HG03558 (cell line): ENCODE measurements at regions not wholly inside any gene's neighbourhood (a gene's known extent, or its start where the extent isn't known, plus 50 kb on each side); places are given as distances from the start of the nearest gene placed in this dataset.

Experiments
- ATAC-seq: cut with Tn5 transposase; IDR thresholded peaks from one replicate; pipeline ENCODE4 v1.9.1; 2021; ENCODE audit warnings: moderate number of reproducible peaks; ENCODE audit not compliant: unreplicated experiment; ENCODE audit errors: extremely low read depth

DNA sequence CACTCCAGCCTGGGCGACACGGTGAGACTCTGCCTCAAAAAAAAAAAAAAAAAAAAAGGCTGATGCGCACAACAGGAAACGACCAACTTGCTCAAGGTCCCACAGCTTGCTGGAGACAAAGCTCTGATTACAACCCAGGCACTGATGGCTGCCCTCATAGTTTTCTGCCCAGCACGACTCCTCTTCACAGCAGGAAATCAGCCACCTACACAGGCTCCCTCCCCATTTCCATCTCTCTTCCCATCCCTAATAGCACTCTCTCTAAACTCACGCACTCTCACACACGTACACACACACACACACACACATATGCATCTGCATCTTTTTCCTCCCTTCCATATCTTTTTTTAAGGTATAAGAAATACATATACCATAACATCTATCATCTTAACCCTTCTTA, 153.5 kb upstream of the SOD1 start:
- ATAC-seq: no peak

DNA sequence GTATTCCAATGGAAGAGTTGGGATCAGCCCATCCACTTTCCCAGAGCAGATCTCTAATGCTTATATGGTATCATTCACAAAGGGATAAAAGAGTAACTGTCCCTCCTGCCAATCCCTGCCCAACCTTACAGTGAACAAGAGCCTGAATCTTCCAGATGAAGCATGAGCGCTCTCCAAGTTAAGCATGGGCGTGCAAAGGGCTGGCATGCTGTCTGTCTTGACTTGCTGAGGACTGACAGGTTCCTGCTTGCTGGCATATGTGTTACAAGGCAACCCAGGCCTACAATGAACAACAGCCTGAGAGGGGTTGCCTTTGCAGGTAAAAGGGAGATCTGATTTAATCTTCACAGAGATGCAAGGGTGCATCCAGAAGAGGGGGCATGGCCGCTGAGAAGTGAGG, 155.6 kb upstream of the SOD1 start:
- ATAC-seq: no peak

DNA sequence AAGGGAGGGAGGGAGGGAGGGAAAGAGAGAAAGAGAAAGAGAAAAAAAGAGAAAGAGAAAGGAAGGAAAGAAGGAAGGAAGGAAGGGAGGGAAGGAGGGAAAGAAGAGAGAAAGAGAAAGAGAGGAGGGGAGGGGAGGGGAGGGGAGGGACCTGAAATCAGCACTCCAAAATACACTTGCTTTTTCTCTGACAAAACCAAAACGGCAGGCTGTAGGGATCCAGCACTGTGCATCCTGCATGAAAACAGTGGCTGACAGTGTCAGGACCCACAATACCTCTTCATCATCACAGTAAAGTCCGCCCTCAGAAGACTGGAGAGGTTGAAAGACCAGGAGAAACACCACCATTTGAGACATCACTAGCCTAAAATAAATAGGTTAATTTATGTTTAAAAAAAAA, 156.0 kb upstream of the SOD1 start:
- no peak for ATAC-seq

DNA sequence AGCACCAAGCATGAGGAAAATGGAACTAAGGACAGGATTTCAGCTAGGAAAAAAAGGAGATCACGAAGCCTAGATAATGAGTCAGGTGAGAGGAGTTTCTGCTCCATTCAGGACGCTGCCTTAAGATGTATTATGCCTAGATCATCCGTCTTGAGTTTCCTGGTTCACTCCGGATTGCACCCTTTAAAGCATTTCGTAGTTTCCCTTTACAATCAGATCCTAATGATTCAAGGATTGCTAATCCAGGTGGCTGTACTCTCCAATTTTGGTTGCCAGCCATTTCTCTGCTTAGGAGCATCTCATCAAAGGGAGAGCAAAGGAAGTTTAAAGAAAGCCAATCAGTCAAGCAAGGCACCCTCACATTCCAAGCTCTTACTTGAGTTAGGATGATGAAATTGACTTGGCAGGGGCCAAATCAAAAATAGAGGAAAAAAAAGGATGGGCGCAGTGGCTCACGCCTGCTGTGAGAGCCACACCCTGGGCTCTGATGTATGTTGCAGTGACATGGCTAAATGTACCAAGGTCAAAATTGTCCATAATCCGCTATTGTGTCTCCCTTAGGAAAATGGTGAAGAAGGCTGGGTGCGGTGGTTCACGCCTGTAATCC, 156.9 kb upstream of the SOD1 start:
- ATAC-seq: no peak

DNA sequence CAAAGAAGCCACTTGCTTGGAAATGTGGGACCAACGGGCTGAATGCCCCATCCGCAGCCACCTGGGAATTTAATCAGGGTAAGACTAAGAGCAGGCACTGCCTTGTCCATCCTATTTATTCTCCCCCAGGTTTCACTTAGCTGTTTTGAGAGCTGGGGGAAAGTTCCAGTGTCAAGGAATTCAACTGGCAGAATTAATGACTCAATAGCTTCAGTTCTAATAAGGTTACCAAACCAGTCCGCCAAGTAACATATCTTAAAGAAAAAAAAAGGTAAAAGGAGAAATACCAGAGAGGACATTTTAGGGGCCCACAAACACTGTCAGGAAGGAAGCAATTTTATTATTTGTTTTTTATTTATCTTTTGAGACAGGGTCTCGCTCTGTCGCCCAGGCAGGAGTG, 157.6 kb upstream of the SOD1 start:
- ATAC-seq: no peak

DNA sequence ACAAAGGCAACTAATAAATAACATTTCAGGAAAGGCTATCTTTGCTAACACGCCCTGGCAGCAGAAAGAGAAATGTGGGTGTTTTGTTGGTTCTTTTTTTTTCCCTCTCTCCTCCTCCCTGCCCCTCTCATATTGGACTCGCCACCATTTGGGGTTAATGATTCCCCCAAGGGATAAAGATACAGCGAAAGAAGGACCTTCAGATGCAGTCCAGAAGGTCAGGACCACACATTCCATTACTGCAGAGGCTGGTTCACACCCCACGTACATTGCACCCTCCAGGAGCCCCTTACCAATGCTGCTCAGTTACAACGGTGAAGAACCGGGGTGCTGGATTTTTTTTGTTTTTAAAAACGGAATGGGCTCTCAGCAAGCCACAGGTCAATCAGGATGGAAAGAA, 156.9 kb upstream of the TIAM1 start:
- no peak for ATAC-seq

DNA sequence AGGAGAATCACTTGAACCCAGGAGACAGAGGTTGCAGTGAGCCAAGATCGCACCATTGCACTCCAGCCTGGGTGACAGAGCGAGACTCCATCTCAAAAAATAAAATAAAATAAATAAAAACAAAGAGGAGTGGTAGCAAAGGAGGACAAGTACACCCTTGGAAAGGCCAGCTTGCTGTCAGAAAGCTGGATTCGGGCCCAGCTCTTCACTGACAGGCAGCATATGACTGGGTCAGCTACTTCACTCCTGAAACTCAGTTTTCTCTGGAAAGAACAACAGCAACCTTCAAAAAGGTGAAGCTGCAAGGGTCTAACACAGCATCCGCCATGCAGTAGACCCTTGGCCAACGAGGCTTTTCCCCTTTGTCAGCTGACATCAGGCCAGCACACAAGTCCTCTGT, 156.0 kb upstream of the TIAM1 start:
- no peak for ATAC-seq

DNA sequence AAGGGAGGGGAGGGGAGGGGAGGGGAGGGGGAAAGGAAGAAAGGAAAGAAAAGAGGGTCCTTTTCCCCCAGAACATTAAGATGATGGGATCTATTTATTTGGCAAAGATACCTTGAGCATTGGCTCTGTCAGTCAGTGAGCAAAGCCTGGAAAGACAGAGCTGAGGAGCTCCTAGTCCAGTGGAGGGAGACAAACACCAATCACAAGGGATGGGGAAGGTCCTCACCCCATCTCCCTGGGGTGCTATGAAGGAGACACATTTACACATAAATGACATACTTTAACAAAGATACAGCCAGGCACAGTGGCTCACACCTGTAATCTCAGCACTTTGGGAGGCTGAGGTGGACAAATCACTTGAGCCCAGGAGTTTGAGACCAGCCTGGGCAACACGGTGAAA, 154.9 kb upstream of the TIAM1 start:
- ATAC-seq: no peak

DNA sequence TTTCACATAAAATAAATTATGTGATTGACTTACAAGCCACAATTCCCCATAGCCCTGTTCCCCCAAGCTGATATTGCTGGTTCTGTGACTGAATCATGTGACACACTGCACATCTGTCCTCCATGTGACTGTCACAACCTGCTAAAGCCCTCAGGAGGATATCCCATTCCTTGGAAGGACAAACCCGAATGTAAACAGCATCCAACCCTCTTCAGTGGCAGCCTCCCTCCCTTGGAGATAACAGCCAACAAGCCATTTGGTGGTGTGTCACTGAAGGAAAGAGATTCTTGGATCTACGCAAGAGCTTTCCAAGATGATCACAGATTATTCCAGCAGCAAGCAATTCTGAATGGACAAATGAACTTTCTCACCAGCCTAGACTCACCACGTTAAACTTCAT, 153.9 kb upstream of the TIAM1 start:
- no peak for ATAC-seq

DNA sequence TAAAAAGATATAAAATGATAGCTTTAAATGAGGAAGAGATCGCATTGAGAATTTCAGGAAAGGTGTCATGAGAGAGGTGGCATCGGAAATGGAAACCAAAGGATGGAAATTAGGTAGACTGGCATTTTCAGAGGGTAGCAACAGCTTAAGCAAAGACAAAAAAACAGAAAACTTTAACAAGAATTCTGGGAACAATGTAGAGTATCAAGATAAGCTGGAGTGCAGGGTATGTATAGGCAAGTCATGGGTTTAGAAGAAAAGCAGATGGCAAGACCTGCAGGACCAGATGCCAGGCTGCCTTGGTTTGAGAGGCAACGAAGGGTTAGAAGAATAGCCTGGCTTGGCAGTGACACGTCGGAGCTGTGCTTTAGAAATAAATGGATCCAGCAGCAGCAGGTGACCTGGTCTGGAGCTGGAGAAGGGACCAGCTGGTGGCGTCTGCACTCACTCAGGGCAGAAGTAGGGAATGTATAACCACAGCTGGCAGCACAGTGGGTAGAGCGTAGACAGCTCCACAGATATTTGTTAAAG, 149.4 kb upstream of the TIAM1 start:
- no peak for ATAC-seq

DNA sequence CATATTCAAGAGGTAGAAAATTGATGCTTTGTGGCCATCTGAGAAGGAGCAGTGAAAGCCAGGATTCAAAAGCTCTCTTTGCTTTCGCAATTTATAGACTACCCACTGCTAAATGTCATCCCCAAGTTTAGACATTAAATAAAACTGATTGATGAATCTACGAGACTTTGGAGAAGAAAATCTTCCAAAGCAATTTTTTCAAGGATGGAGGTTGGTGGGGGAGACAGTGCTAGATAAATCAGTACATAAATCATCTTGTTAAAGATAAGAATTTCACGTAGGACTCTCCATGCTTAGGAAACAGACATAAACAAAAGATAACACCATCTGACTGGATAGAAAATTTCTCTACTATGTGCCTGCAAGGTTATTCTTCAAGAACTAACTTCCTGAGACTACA, 147.6 kb upstream of the TIAM1 start:
- no peak for ATAC-seq

DNA sequence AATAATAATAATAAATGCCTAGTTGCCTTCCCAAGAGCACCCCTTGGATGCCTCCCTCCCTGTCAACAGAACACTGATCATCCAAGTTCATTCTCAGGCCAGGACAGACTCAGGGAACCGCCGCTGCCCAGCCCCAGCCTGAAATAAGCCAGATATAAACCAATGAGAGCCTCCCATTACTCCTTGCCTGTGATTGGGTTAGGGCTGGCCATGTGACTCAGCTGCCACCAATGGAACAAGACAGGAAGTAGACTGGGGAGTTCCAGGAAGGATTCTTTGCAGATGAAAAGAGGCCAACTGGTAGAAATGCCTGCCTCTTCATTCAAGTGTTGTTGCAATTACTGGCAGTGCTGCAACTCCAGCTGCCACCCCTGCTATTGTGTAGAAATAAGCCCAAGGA, 146.4 kb upstream of the TIAM1 start:
- ATAC-seq: no peak

DNA sequence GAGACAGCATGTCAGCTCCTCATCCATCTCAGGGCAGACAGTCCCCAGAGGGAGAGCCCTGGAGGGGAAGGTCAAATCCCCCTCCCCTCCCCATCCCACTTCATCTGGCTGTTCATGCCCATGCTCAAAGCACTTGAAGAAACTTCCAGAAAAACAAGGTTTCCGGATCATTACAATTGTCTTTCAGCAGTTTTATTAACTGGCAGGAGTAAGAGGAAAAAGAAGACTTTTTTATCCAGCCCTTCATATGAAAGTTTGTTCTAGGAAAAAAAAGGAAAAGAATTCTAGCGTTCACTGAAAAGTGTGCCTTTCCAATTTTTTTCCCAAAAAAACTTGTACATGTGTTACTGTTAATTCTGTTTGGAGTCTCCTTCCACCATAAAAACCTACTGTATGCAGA, 145.7 kb upstream of the TIAM1 start:
- no peak for ATAC-seq

DNA sequence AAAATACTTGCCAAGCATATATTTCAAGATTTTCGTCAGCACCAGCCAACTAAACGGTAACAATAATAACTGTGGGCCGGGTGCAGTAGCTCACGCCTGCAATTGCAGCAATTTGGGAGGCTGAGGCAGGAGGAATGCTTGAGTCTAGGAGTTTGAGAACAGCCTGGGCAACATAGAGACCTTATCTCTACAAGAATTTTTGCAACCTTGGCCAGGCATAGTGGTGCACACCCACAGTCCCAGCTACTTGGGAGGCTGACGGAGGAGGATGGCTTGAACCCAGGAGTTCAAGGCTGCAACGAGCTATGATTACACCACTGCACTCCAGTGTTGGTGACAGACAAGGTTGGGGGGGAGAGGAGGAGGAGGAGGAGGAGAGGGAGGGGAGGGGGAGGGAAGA, 145.0 kb upstream of the TIAM1 start:
- no peak for ATAC-seq

DNA sequence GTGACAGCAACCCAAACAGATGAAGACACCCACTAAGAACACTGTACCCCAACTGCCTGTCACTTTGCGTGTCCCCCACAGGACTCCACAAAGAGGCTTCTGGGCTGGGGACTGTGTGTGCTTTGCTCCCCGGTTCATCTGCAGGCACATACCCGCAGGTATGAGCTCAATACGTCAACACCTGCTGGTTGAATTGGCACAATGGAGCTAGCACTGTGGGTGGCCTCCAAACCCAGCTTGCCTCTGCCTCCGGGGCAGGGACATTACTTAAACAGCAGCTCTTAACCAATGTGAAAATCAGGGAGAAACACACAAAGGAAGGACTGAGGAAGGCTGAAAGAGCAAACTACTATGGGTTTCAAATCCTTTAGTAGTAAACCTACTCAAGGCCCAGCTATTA, 140.2 kb upstream of the TIAM1 start:
- ATAC-seq: no peak

DNA sequence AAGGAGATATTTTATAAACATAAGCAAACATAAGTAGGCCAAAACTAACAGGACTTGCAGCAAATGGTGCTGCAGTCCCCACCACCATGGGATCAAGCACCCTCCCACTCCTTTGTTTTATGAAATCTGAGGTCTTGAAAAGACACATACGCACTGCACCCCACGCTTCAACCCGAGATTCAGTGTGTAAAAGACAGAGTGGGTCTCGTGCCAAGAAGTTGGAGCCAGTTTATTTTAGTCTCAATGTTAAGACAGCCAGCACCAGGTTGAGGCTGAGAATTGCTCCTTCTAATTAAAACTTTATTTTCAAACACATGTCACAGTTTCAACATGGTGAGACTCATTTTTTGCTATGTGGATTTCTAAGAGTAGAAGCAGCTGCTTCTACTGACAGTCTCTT, 139.1 kb upstream of the TIAM1 start:
- ATAC-seq: no peak

DNA sequence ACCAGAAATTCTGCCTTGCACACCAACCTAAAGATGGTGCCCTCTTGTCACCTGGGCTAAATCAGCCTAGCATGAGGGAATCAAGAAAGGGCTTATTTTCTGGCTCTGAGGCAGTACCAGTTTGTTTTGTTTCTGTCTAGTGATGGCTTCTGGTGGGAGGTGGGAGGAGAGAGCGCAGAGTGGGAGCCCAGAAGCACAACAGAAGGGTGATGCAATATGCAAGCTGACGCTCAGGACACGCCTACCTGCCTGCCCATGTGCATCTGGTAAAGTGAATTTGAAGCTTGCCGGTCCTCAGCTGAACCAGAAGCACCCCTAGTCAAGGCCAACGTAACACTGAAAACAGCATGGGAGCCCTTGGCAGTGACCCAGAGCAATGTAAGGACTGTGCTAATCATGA, 138.4 kb upstream of the TIAM1 start:
- no peak for ATAC-seq

DNA sequence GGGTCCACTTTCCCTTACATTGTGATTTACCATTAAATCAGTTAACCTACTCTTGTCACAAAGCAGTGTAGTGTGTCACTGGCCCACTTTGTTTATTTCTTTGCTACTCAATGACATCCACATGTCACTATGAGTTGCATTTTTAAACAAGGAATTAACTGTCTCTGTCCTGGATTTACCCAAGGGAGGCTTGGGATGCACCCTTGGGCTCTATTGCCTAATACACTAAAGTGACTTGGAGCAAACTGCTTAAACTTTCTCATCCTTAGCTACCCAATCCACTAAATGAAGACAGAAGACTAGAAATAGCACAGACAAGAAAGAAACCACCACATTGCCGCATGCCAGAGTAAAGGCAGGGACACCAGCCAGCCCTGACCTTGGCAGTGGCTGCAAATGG, 136.2 kb upstream of the TIAM1 start:
- no peak for ATAC-seq

DNA sequence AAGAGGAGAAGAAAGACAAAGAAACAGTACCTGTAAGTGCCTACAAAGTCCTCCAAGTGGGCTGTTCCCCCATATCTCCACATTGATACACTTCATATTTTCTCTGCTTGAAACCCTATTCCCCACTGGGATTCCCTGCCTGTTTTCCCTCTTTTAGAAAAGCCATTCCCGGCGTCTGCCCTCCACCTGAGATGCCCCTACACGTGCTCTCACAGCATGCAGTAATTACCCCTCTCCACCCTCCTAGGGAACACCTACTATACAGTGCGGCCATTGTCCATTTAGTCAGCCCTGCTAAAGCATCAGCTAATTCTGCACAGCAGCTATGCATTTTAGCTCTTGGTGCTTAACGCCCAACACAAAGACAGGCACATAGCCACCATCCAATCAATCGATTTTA, 135.7 kb upstream of the TIAM1 start:
- ATAC-seq: no peak

DNA sequence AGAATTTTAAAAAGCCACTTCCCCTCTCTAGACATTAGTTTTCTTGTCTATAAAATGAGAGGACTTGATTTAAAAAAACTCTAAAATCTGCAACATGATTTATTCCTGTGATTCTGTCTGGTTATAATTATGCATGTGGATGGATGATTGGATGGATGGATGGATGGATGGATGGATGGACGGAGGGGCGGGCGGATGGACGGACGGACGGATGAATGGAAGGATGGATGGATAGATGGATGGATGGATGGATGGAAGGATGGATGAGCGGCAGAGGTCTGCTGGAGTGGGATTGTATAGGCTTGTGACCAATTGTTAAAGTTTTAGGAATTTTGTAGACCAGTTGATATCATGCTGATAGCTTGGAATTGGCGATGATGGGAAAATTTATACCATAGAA, 135.2 kb upstream of the TIAM1 start:
- ATAC-seq: no peak

DNA sequence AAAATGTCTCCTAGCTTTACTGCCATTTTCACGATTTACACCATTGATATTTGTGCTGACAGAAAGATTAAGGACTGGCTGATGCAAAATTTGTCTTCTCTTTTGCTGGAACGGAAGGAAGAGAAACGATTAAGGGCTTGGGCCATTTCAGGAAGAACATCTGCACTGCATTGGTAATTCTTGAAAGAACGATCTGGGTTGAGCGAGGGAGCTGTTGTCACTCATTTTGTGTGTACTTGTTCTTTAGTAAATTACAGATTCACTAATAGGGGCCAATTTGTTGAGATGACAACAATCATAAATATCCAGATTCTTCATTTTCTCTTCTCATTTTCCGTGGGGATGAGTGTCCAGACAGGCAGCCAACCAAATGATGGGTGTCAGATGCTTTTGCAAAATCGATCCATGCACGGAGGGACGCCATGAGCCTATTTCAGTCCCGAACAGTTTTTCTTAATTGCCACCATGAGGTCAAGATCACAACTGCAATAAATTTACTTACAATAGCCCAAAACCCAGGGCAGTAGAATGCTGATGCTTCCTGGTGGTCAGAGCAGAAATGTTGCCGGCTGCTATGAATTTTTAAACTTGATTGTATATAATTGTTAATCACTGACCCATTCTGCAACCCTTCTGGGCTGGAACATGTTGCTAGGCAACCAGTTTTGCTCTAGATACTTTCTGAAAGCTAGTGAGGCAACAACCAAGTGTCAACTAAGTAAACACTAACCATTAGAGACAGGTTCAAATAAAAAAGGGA, 132.4 kb upstream of the TIAM1 start:
- ATAC-seq: no peak

DNA sequence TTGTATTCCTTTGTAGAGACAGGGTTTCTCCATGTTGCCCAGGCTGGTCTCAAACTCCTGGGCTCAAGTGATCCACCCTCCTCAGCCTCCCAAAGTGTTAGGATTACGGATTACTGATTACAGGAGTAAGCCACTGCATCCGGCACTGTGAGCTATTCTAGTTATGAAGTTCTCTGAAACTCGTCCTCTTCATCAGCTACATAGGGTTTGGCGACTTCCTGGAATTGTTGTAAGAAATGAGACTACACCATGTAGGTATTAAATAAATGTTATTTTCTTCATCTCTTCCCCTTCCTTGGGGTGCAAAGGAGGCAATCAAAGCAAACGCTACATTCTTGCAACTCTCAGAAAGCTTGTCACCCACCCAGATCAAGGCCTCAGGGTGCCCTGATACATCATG, 131.2 kb upstream of the TIAM1 start:
- no peak for ATAC-seq
